Body of pancreas (tissue), 4 donors: ENCODE measurements at regions not wholly inside any gene's neighbourhood (a gene's known extent, or its start where the extent isn't known, plus 50 kb on each side); places are given as distances from the start of the nearest gene placed in this dataset.

Experiments
- POLR2A ChIP-seq, 3 donors: fragments of 450-650 bp; IDR thresholded peaks; one replicate each; pipeline ENCODE4 v1.6.1; 2016; ENCODE audit warnings: antibody characterized with exemption in 3 of 3, mild to moderate bottlenecking in 2 of 3
- TF ChIP-seq, protein P1 (sequence below), 7 experiments: fragments of 450-650 bp in 4 of 7; fragments of 200-600 bp in 3 of 7; sonication (generic) in 3 of 7; IDR thresholded peaks; one replicate each; pipeline ENCODE4 v1.5.1; 2016 to 2019; ENCODE audit warnings: antibody characterized with exemption in 7 of 7

DNA sequence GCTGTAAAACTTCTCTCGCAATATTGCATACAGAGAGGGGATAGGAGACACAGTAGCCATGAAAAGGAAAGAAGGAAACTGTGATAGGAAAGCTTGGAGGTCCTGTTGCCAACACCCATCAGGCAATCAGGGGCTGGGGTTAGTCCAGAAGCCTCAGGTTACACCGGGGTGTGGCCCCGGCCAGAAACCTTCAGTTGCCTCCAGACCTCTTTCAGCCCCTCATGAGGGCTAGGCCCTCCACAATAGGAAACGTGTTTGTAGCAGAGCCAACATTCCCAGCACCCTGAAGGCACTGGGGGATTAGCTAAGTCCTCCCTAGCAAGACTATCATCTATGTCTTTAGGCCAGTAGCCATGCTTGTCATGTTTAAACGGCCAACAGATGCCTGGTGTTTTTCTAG, 1048.0 kb upstream of the CNTN5 start:
- TF ChIP-seq POLR2A (IDR thresholded peaks at IDR 0.05): no peak
- TF ChIP-seq, protein P1, sequence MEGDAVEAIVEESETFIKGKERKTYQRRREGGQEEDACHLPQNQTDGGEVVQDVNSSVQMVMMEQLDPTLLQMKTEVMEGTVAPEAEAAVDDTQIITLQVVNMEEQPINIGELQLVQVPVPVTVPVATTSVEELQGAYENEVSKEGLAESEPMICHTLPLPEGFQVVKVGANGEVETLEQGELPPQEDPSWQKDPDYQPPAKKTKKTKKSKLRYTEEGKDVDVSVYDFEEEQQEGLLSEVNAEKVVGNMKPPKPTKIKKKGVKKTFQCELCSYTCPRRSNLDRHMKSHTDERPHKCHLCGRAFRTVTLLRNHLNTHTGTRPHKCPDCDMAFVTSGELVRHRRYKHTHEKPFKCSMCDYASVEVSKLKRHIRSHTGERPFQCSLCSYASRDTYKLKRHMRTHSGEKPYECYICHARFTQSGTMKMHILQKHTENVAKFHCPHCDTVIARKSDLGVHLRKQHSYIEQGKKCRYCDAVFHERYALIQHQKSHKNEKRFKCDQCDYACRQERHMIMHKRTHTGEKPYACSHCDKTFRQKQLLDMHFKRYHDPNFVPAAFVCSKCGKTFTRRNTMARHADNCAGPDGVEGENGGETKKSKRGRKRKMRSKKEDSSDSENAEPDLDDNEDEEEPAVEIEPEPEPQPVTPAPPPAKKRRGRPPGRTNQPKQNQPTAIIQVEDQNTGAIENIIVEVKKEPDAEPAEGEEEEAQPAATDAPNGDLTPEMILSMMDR (IDR thresholded peaks at IDR 0.05): no peak
